SHP77 (cell line): ENCODE measurements at regions not wholly inside any gene's neighbourhood (a gene's known extent, or its start where the extent isn't known, plus 50 kb on each side); places are given as distances from the start of the nearest gene placed in this dataset.
"Not testable (repeated sequence)": the region's sequence is repeated elsewhere in the genome, so short reads cannot be mapped to it uniquely, and the experiment has no call there.

Experiments
- DNase-seq, 2 experiments: peaks; one replicate each; lab custom pipeline; 2025; lab: John Stamatoyannopoulos, UW

DNA sequence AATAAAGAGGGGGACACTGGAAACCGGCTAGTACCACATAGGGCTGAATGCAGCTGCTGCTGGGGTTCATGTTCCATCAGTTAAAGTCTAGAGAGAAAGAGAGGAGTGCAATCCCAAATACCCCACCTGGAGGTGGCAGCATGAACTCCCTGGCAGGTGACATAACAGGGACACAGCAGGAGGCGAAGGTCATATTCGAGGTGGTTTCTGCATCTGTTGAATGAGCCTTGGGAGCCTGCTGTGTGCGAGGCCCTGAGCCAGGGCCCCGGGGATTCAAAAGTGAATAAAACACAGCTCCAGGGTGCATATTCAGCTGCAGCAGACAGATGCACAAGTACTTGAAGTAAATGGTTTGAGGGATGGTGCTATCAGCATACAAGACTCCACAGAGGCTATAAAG, 456.8 kb downstream of the SETD4 start:
- DNase-seq, result no peak

DNA sequence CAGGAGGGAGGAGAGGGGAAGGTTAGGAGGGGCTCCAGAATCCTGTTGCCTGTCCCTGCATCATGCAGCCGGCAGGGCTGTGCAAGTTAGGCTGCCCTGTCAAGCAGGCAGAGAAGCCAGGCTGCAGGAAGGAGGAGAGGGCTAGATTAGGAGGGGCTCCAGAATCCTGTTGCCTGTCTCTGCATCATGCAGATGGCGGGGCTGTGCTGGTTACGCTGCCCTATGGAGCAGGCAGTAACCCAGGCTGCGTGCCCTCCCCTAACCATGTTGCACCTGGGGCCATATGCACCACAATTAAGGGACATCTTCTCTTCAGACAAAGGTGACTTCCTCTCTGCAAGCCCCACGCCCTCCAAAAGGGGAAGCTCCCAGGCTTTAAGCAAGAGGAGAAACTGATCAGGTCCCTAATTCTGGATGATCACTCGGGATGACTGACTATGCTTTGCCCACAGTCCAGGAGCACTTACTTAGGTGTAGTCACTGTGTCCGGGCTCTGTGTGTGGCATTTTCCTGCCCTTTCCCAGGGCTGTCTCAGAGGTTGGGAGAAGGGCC, 457.4 kb downstream of the SETD4 start:
- no peak for DNase-seq

DNA sequence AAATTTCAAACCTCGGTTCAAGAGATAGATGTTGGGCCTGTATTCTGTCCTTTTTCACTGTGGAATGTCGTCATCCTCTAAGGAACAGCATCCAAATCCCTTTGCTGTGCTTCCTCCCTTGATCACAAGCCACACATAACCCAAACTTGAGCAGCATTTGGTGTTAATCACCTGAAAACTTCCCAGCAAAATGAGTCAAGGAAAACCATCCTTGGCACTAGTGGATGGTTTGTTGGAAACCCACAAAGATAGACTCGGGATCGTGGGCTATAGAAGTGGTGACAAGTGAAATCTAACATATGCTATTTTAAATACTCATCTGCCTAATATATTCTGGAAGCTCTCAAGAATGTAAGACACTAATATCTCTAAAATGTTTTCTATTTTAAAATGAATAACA, 459.1 kb downstream of the SETD4 start:
- no peak for DNase-seq

DNA sequence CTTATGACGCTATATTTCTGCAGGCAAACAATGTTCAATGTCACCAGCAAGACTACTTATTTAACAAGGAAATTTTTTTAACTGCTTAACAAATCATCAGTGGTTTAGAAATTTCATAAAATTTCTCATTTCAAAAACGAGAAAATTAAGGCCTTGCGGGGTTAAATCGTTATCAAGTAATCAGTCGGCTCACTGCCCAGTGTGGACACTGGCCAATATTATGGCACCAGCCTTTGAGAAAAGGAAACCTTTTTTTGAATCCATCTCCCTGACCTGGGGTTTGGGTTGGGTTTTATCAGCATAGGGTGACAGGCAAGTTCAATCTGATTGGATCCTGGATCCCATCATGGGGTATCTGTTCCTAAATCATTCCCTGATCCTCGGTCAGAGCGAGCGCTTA, 461.2 kb downstream of the SETD4 start:
- no peak for DNase-seq

DNA sequence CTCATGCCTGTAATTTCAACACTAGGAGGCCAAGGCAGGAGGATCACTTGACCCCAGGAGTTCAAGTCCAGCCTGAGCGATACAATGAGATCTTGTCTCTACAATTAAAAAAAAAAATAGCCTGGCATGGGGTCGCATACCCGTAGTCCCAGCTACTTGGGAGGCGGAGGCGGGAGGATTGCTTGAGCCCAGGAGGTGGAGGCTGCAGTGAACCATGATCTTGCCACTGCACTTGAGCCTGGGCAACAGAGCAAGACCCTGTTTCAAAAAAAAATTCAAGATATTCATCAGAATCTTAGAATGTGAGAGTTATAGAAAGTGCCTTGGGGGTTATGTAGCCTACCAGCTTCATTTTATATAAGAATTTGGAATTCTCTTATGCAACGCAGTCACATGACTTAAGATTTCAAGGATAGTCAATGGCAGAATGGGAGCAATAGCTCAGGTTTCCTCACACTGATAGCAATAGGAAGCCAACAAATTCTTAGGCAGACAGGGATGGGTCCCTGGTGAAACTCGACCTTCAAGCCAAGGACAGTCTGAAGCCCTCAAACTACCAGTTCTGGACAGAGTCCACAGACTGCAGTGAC, 462.5 kb downstream of the SETD4 start:
- DNase-seq, result no peak

DNA sequence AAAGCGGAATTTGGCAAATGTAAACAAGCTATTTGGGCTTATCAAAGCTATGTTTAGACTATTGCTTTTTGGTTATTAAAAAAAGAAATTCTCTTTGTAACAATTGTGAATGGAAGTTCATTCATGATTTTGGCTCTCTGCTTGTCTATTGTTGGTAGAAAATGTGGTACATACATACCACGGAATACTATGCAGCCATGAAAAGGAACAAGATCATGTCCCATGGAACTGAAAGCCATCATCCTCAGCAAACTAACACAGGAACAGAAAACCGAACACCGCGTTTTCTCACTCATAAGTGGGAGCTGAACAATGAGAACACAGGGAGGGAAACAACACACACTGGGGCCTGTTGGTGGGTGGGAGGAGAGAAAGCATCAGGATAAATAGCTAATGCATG, 465.4 kb downstream of the SETD4 start:
- DNase-seq, result no peak

DNA sequence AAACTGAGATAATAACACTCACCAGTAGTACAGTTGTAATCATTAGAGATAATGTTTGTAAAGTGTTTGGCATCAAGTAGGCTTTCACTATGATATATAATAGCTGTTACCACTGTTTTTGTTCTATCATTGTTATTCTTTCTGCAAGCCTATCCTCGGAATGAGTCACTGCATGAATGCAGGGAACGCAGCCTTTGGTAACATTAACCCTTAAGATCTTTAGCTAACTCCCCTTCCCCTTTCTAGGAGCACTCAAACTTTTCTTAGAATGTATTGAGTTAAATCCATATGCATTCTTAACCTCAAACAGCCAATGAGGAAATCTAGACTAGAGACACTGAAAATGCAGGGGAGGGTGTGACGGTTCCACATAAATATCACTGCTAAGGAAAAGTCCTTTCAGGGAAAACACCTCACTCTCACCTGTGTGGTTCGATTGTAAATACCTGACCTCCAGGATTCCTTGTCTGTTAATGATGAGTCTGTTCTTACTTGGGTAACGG, 467.3 kb downstream of the SETD4 start:
- no peak for DNase-seq

DNA sequence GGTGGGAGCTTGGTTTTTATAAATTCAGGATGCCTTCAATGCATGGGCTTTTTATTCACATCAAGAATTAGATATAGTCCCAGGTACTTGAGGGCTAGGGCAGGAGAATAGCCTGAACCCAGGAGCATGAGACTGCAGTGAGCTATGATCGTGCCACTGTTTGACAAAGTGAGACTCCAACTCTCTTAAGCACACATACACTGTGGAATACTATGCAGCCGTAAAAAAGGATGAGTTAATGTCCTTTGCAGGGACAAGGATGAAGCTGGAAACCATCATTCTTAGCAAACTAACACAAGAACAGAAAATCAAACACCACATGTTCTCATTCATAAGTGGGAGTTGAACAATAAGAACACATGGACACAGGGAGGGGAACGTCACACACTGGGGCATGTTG, 470.0 kb downstream of the SETD4 start:
- not testable (repeated sequence) for DNase-seq

DNA sequence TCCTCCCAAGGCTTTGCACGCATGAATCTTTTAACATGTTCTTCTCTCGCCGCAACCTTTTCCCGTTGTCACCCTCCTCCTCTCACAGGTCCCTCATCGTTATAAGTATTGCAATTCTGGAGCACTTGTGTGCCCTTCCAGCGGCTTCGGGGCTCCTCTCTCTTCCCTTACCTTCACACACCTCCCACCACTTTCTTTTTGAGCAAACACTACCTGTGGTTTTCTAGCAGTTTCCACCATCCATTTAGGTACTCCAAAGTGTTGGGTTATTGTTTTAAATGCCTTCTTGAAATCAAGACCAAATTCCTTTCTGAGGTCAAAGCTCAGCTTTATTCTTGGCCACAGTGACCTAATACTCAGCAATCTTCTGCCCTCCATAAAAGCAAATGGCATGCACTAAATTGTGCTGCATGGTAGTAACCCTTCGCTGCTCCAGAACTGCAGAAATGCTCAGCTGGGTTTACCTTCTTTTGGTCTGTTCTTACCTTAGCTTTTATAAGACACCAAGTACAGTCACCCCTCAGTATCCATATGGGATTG, 472.4 kb downstream of the SETD4 start:
- DNase-seq, result no peak

DNA sequence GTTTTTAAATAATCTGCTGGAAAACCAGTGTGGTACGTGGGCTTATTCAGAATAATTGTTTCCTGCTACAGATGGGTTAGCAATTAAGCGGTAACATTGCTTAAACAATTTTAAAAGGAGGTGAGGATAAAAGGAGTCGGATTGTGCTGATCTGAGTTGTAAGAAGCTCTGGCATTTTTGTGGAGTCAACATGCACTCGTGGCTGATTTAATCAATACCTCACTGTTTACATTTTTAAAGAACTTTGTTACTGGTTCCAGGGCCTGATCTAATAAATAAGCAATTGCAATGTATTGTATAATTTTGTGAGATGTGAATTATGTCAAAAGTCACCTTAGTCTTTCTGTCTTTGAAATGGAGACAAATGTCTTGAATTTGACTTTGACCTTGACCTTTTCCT, 474.0 kb downstream of the SETD4 start:
- DNase-seq, result no peak

DNA sequence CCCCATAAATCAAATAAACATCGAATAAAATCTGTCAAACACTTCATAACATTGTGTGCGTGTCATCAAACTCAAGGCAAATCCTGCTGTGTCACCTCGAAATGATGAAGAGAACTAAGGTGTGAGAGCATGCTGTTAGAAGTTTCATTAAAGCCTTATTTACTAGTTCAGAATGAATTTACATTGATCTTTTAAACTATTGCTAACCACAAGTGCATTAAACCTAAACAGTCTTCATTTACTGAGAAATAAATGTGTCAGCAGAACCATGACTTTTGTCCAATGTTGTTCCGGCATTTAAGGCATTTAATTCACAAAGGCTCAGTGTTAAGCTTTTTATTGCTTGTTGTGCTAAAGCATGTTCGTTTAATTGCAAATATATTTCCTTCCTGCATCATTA, 474.4 kb downstream of the SETD4 start:
- no peak for DNase-seq

DNA sequence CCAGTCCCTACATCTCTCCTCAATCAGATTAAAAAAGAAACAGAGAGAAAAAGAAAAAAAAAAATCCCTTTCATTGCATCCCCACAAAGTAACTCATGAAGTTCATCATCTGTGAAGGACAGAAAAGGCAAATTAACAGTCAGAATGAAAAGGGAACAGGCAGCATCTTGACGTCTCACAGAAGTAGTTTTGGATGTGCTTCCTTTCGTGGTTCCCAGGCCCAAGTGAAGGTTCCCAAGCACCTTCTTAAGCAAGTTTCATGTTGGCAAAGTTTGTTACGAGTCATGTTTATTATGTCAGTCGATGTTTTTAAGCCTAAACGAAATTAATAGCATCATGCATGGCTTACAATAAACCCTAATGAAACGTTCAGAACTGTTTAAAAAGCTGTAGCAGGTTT, 475.2 kb downstream of the SETD4 start:
- DNase-seq, result no peak

DNA sequence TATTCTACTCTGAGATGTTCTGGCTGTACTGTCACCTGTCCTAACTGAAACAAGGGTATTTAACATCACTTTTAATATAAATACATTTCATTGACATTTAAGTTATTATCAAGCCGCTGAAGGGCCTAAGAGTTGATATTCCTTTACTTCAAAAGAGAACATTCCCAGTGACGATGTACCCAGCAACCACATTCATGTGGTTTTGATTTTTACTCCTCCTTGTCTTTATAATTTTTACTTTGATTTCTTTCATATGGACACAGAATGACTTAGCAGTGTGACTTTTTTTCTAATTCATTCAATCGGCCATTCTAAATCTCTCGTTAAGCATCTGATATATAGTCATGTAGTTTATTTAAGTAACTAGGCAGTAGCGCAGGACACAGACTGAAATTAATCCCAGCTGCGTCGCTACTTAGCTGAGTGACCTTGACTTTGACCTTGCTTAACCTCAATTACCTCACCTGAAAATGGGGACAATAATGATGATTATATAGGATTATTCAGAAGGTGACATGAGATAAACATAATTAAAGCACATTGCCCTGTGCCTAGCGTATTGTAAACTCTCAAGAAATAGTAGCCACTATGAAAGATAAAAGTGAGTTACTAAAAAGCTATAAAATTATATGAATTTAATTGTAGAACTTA, 476.6 kb downstream of the SETD4 start:
- no peak for DNase-seq

DNA sequence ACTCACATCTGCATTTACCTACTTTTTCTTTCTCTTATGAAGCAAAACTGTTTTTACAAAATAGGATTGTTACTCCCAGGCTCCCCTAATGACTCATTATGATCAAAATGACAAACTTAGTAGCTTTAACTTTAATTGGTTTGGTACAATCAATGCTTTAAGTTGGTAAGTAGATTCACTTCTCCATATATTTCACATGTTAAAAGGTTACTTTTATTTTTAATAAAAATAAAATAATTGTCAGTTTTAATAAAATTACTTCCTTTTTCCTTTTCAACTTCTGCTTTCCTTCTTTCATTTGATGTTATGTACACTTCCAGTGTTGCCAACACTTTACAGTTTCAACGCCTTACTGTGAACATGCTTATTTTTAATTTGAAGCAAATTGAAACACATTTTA, 477.6 kb downstream of the SETD4 start:
- DNase-seq, result no peak

DNA sequence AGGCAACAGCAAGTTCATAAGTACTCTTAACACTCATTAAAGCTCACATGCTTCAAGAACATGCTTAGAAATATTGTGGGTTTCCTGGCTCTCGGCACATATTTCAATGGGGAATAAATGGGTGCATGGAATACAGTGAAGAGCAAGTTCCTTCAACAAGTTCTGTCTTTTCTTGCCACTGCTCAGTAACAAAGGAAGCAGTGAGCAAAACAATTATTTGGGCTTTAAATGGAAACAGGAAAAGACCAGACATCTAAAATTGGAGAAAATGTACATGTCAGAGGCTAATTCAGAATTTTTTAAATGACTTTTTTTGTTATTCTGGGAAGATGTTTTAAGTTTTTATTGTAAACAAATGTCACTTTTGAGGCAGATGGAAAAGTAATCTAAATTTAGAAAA, 478.7 kb downstream of the SETD4 start:
- no peak for DNase-seq

DNA sequence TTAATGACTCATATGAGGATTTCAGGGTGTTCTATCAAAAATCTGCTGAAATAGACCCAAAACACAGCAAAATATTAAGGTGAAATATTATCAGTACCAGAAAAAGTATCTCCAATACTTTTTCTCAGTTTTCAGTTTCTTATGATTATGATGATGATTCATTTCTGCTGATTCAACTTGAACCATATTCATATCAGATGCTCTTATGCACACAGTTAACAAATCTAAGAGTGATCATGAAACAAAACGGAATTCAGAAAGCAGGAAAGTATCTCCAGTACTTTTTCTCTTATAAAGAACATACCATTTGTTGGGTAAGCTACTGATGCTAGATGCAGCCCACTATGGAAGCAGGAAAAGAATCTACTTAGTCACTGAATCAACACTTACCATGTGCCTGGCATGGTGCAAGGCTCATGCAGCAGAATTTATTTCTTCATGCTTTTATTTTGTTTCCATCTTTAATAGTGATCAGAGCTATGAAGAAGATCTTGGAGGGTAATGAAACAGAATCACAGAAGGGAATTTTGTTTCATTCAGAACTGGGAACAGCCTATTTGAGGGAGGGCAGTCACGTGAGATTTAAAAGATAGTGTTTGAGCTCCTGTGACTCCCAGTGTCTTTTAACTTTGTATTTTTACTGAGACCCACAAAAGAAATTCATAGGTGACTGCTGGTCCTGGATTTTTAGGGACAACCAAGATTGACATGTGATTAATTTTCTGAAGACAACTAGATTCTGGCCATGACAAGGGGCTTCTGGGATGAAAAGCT, 480.6 kb downstream of the SETD4 start:
- no peak for DNase-seq

DNA sequence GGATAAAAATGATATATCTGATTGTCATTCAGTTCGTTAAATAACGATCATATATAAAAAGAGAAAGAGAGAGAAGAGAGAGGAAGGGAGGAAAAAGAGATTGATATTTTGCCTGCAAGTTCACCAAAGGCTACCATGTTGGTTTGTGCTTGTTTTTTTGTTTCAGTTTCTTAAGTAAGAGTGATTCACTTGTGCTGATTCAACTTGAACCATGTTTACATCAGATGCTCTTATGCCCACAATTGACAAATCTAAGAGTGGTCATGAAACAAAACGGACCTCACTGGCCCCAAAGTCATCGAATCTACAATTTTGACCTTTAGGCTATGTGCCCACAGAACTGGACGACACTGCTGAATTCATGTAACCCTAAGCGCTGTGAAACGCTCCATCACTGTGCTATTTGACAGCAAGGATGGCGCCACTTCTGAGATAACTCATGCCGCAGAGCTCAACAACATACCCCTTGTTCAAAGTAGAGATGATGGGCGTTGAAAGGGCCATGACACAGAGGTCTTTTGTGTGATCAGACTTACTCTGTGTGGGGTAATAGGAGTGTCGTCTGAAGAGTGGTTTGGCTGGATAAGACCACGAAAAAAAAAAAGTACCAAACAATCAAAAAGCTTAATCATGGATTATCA, 481.4 kb downstream of the SETD4 start:
- no peak for DNase-seq

DNA sequence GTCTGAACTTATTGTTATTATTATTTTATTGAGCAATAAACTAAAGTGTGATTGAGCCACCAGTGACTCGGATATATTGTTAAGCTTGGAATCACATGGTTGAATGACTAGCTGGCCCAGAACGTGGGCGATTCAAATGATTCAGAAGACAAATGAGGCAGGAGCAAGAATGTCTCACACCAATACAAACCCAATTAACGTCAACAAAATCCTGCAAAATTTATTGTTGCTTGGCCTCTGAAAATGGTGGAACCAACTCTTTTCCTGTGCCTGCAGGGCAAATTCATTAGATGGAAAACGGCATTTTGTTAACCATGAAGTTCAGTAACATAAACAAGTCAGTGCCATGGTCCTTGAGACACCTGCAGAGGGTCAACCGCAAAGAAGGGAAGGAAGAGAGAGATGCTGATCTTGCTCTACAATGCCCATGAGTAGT, 482.0 kb downstream of the SETD4 start:
- DNase-seq, result no peak

DNA sequence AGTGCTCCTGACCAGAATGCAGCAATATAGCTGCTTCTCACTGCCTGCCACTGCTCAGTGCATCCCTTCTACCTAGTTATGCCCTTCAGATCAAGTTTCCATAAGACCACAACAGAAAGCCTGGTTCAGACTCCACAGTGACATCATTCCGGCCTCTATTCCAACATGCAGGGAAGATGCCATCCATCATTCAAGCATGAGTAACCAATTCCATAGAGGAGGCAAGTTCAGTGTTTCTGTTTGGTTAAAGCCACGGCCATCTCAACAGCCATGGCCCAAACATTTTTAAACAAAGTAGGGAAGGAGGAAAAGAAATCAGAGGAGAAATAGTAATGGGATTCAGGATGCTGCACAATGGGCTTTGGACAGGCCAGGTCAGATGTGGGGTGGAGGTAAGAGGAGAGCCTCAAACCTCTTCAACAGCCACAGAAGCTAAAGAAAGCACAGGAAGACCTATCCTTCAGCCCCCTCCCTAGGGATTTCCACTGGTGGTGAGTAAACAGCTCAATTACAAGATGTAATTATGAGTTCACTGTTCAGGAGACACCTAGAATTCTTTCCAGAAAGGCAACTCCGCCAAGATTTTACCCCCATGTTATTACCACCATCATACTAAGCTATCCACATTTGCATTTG, 484.9 kb downstream of the SETD4 start:
- peak in 1 of 2 experiments; percentile 1 for DNase-seq

DNA sequence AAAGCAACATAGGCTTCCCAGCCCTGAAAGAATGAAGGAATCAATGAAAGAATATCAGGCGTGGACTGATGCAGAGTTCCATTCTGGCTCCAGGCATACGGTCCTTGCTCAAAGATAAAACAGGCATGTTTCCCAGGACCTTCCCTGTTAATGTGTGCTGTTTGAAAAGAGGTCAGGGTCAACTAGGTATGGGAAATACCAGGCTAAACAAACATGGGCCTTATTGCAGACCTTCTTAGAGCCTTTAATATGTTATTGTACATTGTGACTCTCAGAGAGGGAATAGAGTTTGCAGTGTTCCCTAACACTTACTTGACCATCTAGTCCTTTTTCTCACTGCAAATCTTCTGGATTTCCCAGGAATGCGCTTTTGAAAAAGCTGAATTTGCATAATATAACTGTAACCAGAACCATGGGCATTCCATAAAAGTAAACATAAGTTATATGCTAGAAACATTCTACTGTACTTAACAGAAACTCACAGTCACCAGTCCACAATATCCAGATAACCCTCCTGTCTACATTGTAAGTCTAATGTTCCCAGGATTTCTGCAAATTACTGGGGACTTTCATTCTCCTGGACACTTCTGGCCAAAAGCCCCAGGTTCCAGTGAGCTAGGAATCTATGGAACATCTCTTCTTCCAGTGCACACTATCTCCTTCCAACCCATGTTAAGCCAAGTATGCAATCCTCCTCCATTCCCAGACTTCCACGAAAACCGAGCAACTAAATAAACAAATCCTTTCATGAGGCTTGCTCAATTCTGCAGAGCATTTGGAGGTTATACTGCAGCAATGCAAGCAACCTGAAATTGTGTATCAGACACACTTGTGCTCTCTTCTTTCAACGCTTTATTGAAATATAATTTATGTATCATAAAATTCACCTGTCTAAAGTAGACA, 486.6 kb downstream of the SETD4 start:
- no peak for DNase-seq

DNA sequence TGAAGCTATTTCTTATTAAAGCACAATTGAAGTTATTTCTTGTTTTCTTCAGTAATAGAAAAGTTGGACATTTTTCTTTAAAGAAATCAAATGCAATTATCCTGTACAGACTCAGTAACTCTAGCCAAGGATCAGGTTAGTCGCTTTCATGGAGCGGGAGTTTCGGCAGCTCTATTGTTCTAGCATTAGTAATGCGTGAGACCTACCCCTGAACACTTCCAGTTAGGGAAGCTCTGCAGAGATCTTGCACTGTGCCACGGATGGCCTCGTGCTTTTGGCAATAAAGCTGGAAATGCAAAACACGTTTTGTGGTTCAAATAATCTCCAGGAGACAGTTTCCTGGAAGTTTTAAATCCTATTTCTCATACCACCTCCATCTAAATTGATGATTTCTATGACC, 488.4 kb downstream of the SETD4 start:
- no peak for DNase-seq
